Erythroblast (primary cell): ENCODE measurements at regions not wholly inside any gene's neighbourhood (a gene's known extent, or its start where the extent isn't known, plus 50 kb on each side); places are given as distances from the start of the nearest gene placed in this dataset.

Source experiments
- GATA1 ChIP-seq: IDR thresholded peaks from 2 replicates; pipeline ENCODE4 v1.6.1; 2011; ENCODE audit warnings: low read depth, mild to moderate bottlenecking, control low read depth, low read length, moderate library complexity
- POLR2A ChIP-seq: IDR thresholded peaks from 2 replicates; pipeline ENCODE4 v1.6.1; 2011; ENCODE audit warnings: mild to moderate bottlenecking, low read length

DNA sequence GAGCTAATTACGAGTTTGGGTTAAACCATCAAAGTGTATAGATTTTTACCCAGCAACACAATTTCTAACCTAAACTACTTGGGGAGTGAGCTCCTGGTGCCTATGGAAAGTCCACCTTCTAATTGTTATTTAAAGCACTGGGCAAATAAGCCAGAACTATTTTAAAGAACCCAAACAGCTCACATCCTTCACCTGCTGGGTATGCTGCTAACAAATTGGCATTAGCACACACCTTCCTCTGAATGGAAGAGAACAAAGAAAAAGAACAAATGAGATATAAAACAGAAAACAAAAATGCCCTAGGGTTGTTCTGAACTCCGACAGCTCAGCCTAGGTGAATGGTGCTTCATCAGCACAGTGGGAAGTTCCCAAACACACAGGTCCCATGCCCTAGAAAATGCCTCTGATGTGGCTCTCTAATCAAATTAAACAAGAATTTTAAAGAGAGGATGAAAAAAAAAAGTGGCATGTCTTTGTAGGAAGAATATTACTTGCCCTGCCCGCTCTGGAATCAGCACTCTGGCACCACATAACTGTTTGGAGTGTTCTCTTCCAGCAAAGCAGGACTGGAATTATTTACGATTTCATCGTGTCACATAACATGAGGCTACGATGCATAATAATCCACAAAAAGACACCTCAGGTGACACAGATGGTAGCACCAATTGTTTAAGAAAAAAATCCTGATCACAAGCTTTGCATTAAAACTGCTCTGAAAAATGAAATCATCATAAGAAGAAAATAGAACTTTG is 334.4 kb downstream of the GBE1 start:
- TF ChIP-seq POLR2A (no peak), GATA1 (no peak)
